ENCODE measurements at regions not wholly inside any gene's neighbourhood (a gene's known extent, or its start where the extent isn't known, plus 50 kb on each side); places are given as distances from the start of the nearest gene placed in this dataset.

- Histone ChIP-seq H3K4me3 (ENCODE audit: insufficient read depth, low read length, poor library complexity, severe bottlenecking) (no peak overlapping the region), H3K9me2 (replicated peaks; ENCODE audit: insufficient read depth, low read length) (no peaks in the 10 kb centered on the region), H3K27me3 (ENCODE audit: low read length) (no peaks in the 10 kb centered on the region), H3F3A (ENCODE audit: insufficient read depth) (no peaks in the 10 kb centered on the region), H3K9ac (ENCODE audit: low read length) (no peak overlapping the region), H3K9me3 (ENCODE audit: insufficient read depth, low read length) (no peaks in the 10 kb centered on the region), H4K20me1 (ENCODE audit: low read depth, low read length) (no peaks in the 10 kb centered on the region), H2AFZ (ENCODE audit: low read depth, low read length, severe bottlenecking) (no peak overlapping the region), H3K36me3 (ENCODE audit: low read length) (no peaks in the 10 kb centered on the region), H3K27ac (ENCODE audit: low read depth, low read length) (no peak overlapping the region), H3K79me2 (ENCODE audit: insufficient read depth, low read length) (no peaks in the 10 kb centered on the region), H3K4me2 (ENCODE audit: low read depth, low read length, poor library complexity, severe bottlenecking) (no peak overlapping the region)
- TF ChIP-seq EZH2phosphoT487 (conservative IDR thresholded peaks at IDR 0.05; ENCODE audit: low read length): no peak
- TF ChIP-seq CTCF (IDR thresholded peaks at IDR 0.05; ENCODE audit: insufficient read depth, low read length, poor library complexity, severe bottlenecking): no peak
Observed at GRCh38 chr1:172980971-172981370, 69.8 kb downstream of the TNFSF18 start.

All from SU-DHL-6 (cell line).